SK-N-SH (cell line): ENCODE measurements at regions not wholly inside any gene's neighbourhood (a gene's known extent, or its start where the extent isn't known, plus 50 kb on each side); places are given as distances from the start of the nearest gene placed in this dataset.

ENCODE experiments used
- CTCF ChIA-PET: fragments of 300-600, 350-600 bp; formaldehyde crosslinking; extraction: SDS; loops from one replicate; lab custom pipeline; 2021; lab: Yijun Ruan, JAX
- POLR2A ChIA-PET: fragments of 350-600 bp; sonication (Branson Sonifier 250); formaldehyde crosslinking; extraction: SDS; loops from one replicate; lab custom pipeline; 2020; ENCODE audit warnings: antibody characterized with exemption, inconsistent platforms; lab: Yijun Ruan, JAX
- DNase-seq: peaks from one replicate; pipeline ENCODE4 v3.0.0; 2012
- H2AFZ ChIP-seq: fragments of 200-600 bp; sonication (generic); 2 replicates; pipeline ENCODE4 v1.8.1; 2016; ENCODE audit warnings: antibody characterized with exemption, mild to moderate bottlenecking, low read depth
- H3F3A ChIP-seq: fragments of 200-600 bp; sonication (generic); replicated peaks from 2 replicates; pipeline ENCODE3; 2016; ENCODE audit warnings: antibody characterized with exemption, mild to moderate bottlenecking; ENCODE audit not compliant: insufficient read depth
- H3K27ac ChIP-seq, 2 experiments: fragments of 200-500 bp in 1 of 2; fragments of 200-600 bp in 1 of 2; sonication (Bioruptor generic) in 1 of 2; sonication (generic), shearing (Covaris generic) in 1 of 2; 2 replicates each; pipeline versions ENCODE4 v1.5.1 to v1.6.1; 2014 to 2016; ENCODE audit warnings: low read depth in 2 of 2, inconsistent platforms in 1 of 2, low read length in 1 of 2, mild to moderate bottlenecking in 1 of 2, mixed read lengths in 1 of 2
- H3K27me3 ChIP-seq: fragments of 200-600 bp; sonication (generic), shearing (Covaris generic); 2 replicates; pipeline ENCODE4 v1.6.1; 2016; ENCODE audit warnings: mixed run types; ENCODE audit not compliant: insufficient read depth
- H3K36me3 ChIP-seq, 2 experiments: fragments of 200-500 bp in 1 of 2; fragments of 200-600 bp in 1 of 2; sonication (Bioruptor generic) in 1 of 2; sonication (generic) in 1 of 2; replicated peaks in 1 of 2; 2 replicates each; pipeline versions ENCODE3 to v1.5.1; 2014 to 2016; ENCODE audit warnings: low read length in 1 of 2, mild to moderate bottlenecking in 1 of 2; ENCODE audit not compliant: insufficient read depth in 2 of 2, control insufficient read depth in 1 of 2
- H3K4me1 ChIP-seq, 2 experiments: fragments of 200-500 bp in 1 of 2; fragments of 200-600 bp in 1 of 2; sonication (Bioruptor generic) in 1 of 2; sonication (generic), shearing (Covaris generic) in 1 of 2; 2 replicates each; pipeline versions ENCODE4 v1.5.1 to v1.6.1; 2014 to 2016; ENCODE audit warnings: low read depth in 1 of 2, low read length in 1 of 2, mixed run types in 1 of 2; ENCODE audit not compliant: insufficient read depth in 2 of 2, control insufficient read depth in 1 of 2
- H3K4me2 ChIP-seq: fragments of 200-600 bp; sonication (generic), shearing (Covaris generic); 2 replicates; pipeline ENCODE4 v1.6.1; 2017; ENCODE audit warnings: mixed run types
- H3K4me3 ChIP-seq, 2 experiments: fragments of 200-500 bp in 1 of 2; fragments of 200-600 bp in 1 of 2; sonication (Bioruptor generic) in 1 of 2; sonication (generic), shearing (Covaris generic) in 1 of 2; 2 replicates each; pipeline versions ENCODE4 v1.5.1 to v1.8.1; 2014 to 2016; ENCODE audit warnings: low read depth in 2 of 2, inconsistent platforms in 1 of 2, low read length in 1 of 2, mild to moderate bottlenecking in 1 of 2, mixed read lengths in 1 of 2, moderate library complexity in 1 of 2
- H3K79me2 ChIP-seq: fragments of 200-600 bp; sonication (generic); 2 replicates; pipeline ENCODE4 v1.8.1; 2017; ENCODE audit warnings: mild to moderate bottlenecking; ENCODE audit not compliant: insufficient read depth
- H3K9ac ChIP-seq: fragments of 200-600 bp; sonication (generic); 2 replicates; pipeline ENCODE4 v1.6.1; 2017; ENCODE audit warnings: mixed run types
- H3K9me2 ChIP-seq: fragments of 200-600 bp; sonication (generic); 2 replicates; pipeline ENCODE4 v1.6.1; 2017; ENCODE audit warnings: mixed run types
- H3K9me3 ChIP-seq: fragments of 200-600 bp; sonication (generic); 2 replicates; pipeline ENCODE4 v1.6.1; 2017; ENCODE audit warnings: mixed run types, mild to moderate bottlenecking, moderate library complexity
- H4K20me1 ChIP-seq: fragments of 200-600 bp; sonication (generic); 2 replicates; pipeline ENCODE4 v1.6.1; 2017; ENCODE audit warnings: mild to moderate bottlenecking, mixed run types; ENCODE audit not compliant: insufficient read depth
- CHD2 ChIP-seq: fragments of 150-350 bp; IDR thresholded peaks from 2 replicates; pipeline ENCODE4 v1.6.1; 2018; ENCODE audit warnings: low read length; ENCODE audit not compliant: partially characterized antibody
- ELF1 ChIP-seq: IDR thresholded peaks from 2 replicates; pipeline ENCODE4 v1.4.0; 2012
- FOXJ3 ChIP-seq: sonication (generic); formaldehyde crosslinking; IDR thresholded peaks from 2 replicates; pipeline ENCODE4 v1.5.1; 2020; ENCODE audit warnings: mild to moderate bottlenecking, missing genetic modification reagents
- FOXM1 ChIP-seq: IDR thresholded peaks from 2 replicates; pipeline ENCODE4 v1.4.0; 2012; ENCODE audit warnings: low read depth, mild to moderate bottlenecking
- GATA2 ChIP-seq: sonication (generic); formaldehyde crosslinking; IDR thresholded peaks from 2 replicates; pipeline ENCODE4 v1.5.0; 2020; ENCODE audit warnings: mild to moderate bottlenecking, missing genetic modification reagents
- MEF2A ChIP-seq: IDR thresholded peaks from 2 replicates; pipeline ENCODE4 v1.4.0; 2012; ENCODE audit warnings: low read depth, borderline replicate concordance
- MXI1 ChIP-seq: IDR thresholded peaks from 2 replicates; pipeline ENCODE4 v1.6.1; 2012; ENCODE audit warnings: mild to moderate bottlenecking, low read depth, low read length, improper control_type of control experiment
- NRF1 ChIP-seq: IDR thresholded peaks from 2 replicates; pipeline ENCODE4 v1.6.1; 2012; ENCODE audit warnings: low read depth, mild to moderate bottlenecking, low read length
- RXRA ChIP-seq: IDR thresholded peaks from 2 replicates; pipeline ENCODE4 v1.4.0; 2012; ENCODE audit warnings: low read depth, mild to moderate bottlenecking, borderline replicate concordance
- SMC3 ChIP-seq: IDR thresholded peaks from 2 replicates; pipeline ENCODE4 v1.6.1; 2012; ENCODE audit warnings: low read depth, low read length, improper control_type of control experiment
- TCF12 ChIP-seq: IDR thresholded peaks from 2 replicates; pipeline ENCODE4 v1.4.0; 2012
- TEAD4 ChIP-seq: IDR thresholded peaks from 2 replicates; pipeline ENCODE4 v1.4.0; 2012; ENCODE audit warnings: mild to moderate bottlenecking, borderline replicate concordance; ENCODE audit not compliant: insufficient read depth
- USF1 ChIP-seq: IDR thresholded peaks from 2 replicates; pipeline ENCODE4 v1.4.0; 2012; ENCODE audit warnings: low read depth, borderline replicate concordance
- YY1 ChIP-seq: IDR thresholded peaks from 2 replicates; pipeline ENCODE4 v1.4.0; 2012; ENCODE audit warnings: low read depth, mild to moderate bottlenecking
- ZBTB33 ChIP-seq: IDR thresholded peaks from 2 replicates; pipeline ENCODE4 v1.4.0; 2012; ENCODE audit warnings: low read depth, borderline replicate concordance
- WGBS: methylation state at CpG from one replicate; pipeline ENCODE4 v1.1.6; 2017; ENCODE audit warnings: low lambda C conversion rate; 5-methylcytosine and 5-hydroxymethylcytosine counted together
- TF ChIP-seq, protein P1 (sequence below): IDR thresholded peaks from 2 replicates; pipeline ENCODE4; 2012

- Histone ChIP-seq H3K36me3 (no peaks in the 10 kb centered on the region), H3F3A (no peaks in the 10 kb centered on the region), H3K4me3 (no peak overlapping the region), H3K9me2 (no peaks in the 10 kb centered on the region), H3K9me3 (no peaks in the 10 kb centered on the region), H3K9ac (no peak overlapping the region), H3K79me2 (no peaks in the 10 kb centered on the region), H2AFZ (no peak overlapping the region), H4K20me1 (no peaks in the 10 kb centered on the region), H3K4me1 (peaks cover 0 to 2% of the 10 kb centered on the region in 2 experiments; a peak in 2 of 4 replicates), H3K27ac (no peak overlapping the region), H3K4me2 (no peak overlapping the region), H3K27me3 (no peaks in the 10 kb centered on the region)
- POLR2A ChIA-PET: no interaction called here
- WGBS: 75% methylated on average over 5 of the region's 5 CpGs
- TF ChIP-seq USF1: no peak
- TF ChIP-seq ZBTB33: no peak
- TF ChIP-seq RXRA: no peak
- TF ChIP-seq, protein P1, sequence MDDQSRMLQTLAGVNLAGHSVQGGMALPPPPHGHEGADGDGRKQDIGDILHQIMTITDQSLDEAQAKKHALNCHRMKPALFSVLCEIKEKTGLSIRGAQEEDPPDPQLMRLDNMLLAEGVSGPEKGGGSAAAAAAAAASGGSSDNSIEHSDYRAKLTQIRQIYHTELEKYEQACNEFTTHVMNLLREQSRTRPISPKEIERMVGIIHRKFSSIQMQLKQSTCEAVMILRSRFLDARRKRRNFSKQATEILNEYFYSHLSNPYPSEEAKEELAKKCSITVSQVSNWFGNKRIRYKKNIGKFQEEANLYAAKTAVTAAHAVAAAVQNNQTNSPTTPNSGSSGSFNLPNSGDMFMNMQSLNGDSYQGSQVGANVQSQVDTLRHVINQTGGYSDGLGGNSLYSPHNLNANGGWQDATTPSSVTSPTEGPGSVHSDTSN: no peak
- TF ChIP-seq FOXJ3 (CRISPR knock-in tag): no peak
- TF ChIP-seq YY1: no peak
- TF ChIP-seq NRF1: no peak
- TF ChIP-seq GATA2 (CRISPR knock-in tag): no peak
- TF ChIP-seq FOXM1: no peak
- TF ChIP-seq SMC3: no peak
- no peak for TF ChIP-seq TCF12
- no peak for TF ChIP-seq MEF2A
- TF ChIP-seq ELF1: no peak
- TF ChIP-seq TEAD4: no peak
- no peak for TF ChIP-seq MXI1
- no peak for TF ChIP-seq CHD2
- CTCF ChIA-PET: interaction anchor here (0.6 to 3.2 kb wide), 2 partner anchors 16 to 32 kb away, joined by 3 to 11 read pairs; no protein-coding TSS in a partner anchor
- DNase-seq: no peak
These were observed 178.0 kb upstream of the MIR17HG start for GRCh38 chr13:91169321-91170050.
